NCI-H2227 treated with DMSO at 0.1 percent for 48 hours (cell line): ENCODE measurements at regions not wholly inside any gene's neighbourhood (a gene's known extent, or its start where the extent isn't known, plus 50 kb on each side); places are given as distances from the start of the nearest gene placed in this dataset.

ENCODE experiments used
- DNase-seq: peaks from one replicate; lab custom pipeline; 2025; lab: John Stamatoyannopoulos, UW

GRCh38 chr4:111802191-111802590 is 343.1 kb upstream of the FAM241A start:
- DNase-seq, result no peak

- DNase-seq, result no peak
These were observed 338.9 kb upstream of the FAM241A start for GRCh38 chr4:111806331-111806730.

GRCh38 chr4:111807576-111807975 is 337.7 kb upstream of the FAM241A start:
- no peak for DNase-seq

GRCh38 chr4:111808174-111808573 is 337.1 kb upstream of the FAM241A start:
- DNase-seq, result no peak

- DNase-seq, result no peak
These were observed 333.6 kb upstream of the FAM241A start for GRCh38 chr4:111811661-111812060.

GRCh38 chr4:111812114-111812513 is 333.1 kb upstream of the FAM241A start:
- DNase-seq, result no peak

- no peak for DNase-seq
These were observed 332.5 kb upstream of the FAM241A start for GRCh38 chr4:111812760-111813159.

- no peak for DNase-seq
These were observed 331.6 kb upstream of the FAM241A start for GRCh38 chr4:111813555-111814140.

GRCh38 chr4:111814961-111815360 is 330.3 kb upstream of the FAM241A start:
- no peak for DNase-seq

- DNase-seq, result no peak
These were observed 323.9 kb upstream of the FAM241A start for GRCh38 chr4:111821342-111821741.

- DNase-seq, result no peak
These were observed 308.7 kb upstream of the FAM241A start for GRCh38 chr4:111836601-111837000.

GRCh38 chr4:111837761-111838160 is 307.5 kb upstream of the FAM241A start:
- no peak for DNase-seq

GRCh38 chr4:111838406-111838930 is 306.8 kb upstream of the FAM241A start:
- no peak for DNase-seq

GRCh38 chr4:111839141-111839540 is 306.1 kb upstream of the FAM241A start:
- no peak for DNase-seq

GRCh38 chr4:111842336-111842735 is 302.9 kb upstream of the FAM241A start:
- DNase-seq, result no peak

- DNase-seq, result peak; percentile 5
These were observed 297.8 kb upstream of the FAM241A start for GRCh38 chr4:111847296-111848008.

GRCh38 chr4:111849746-111850284 is 295.4 kb upstream of the FAM241A start:
- DNase-seq, result no peak

GRCh38 chr4:111854494-111855087 is 290.7 kb upstream of the FAM241A start:
- DNase-seq, result peak; percentile 10

GRCh38 chr4:111855308-111855707 is 289.9 kb upstream of the FAM241A start:
- no peak for DNase-seq

GRCh38 chr4:111864066-111864465 is 281.2 kb upstream of the FAM241A start:
- DNase-seq, result no peak

GRCh38 chr4:111869339-111869738 is 275.9 kb upstream of the FAM241A start:
- DNase-seq, result no peak

- DNase-seq, result no peak
These were observed 273.5 kb upstream of the FAM241A start for GRCh38 chr4:111871802-111872201.

GRCh38 chr4:111873801-111874200 is 271.5 kb upstream of the FAM241A start:
- no peak for DNase-seq
